Esophagus mucosa (tissue), 1 donor: ENCODE measurements at regions not wholly inside any gene's neighbourhood (a gene's known extent, or its start where the extent isn't known, plus 50 kb on each side); places are given as distances from the start of the nearest gene placed in this dataset.
"Not testable (repeated sequence)": the region's sequence is repeated elsewhere in the genome, so short reads cannot be mapped to it uniquely, and the experiment has no call there.

Experiments used
- ATAC-seq: fragments of 200-7000 bp; cut with Tn5 transposase; one replicate; pipeline ENCODE4 v1.9.1; 2020
- donor health status: DM: yes; HTN: yes; CAD: no.

GRCh38 chr12:126944684-126945083 is 1322.3 kb upstream of the TMEM132C start:
- no peak for ATAC-seq

- ATAC-seq = not testable (repeated sequence)
Observed at GRCh38 chr12:126946958-126947357, 1320.0 kb upstream of the TMEM132C start.

GRCh38 chr12:126949558-126949957 is 1317.4 kb upstream of the TMEM132C start:
- no peak for ATAC-seq

GRCh38 chr12:126950266-126950665 is 1316.7 kb upstream of the TMEM132C start:
- no peak for ATAC-seq

GRCh38 chr12:126952096-126953007 is 1314.6 kb upstream of the TMEM132C start:
- no peak for ATAC-seq

- ATAC-seq = no peak
Observed at GRCh38 chr12:126953365-126953889, 1313.5 kb upstream of the TMEM132C start.

- no peak for ATAC-seq
Observed at GRCh38 chr12:126960221-126960620, 1306.7 kb upstream of the TMEM132C start.

- no peak for ATAC-seq
Observed at GRCh38 chr12:126960709-126961108, 1306.3 kb upstream of the TMEM132C start.

GRCh38 chr12:126963825-126964224 is 1303.1 kb upstream of the TMEM132C start:
- no peak for ATAC-seq

GRCh38 chr12:126966498-126966897 is 1300.5 kb upstream of the TMEM132C start:
- no peak for ATAC-seq

GRCh38 chr12:126967152-126967551 is 1299.8 kb upstream of the TMEM132C start:
- no peak for ATAC-seq

- ATAC-seq = no peak
Observed at GRCh38 chr12:126974779-126975178, 1292.2 kb upstream of the TMEM132C start.

GRCh38 chr12:126976579-126976978 is 1290.4 kb upstream of the TMEM132C start:
- no peak for ATAC-seq

GRCh38 chr12:126979564-126979963 is 1287.4 kb upstream of the TMEM132C start:
- not testable (repeated sequence) for ATAC-seq

GRCh38 chr12:126982707-126983106 is 1284.3 kb upstream of the TMEM132C start:
- ATAC-seq = no peak

- not testable (repeated sequence) for ATAC-seq
Observed at GRCh38 chr12:126983735-126984134, 1283.2 kb upstream of the TMEM132C start.

- ATAC-seq = not testable (repeated sequence)
Observed at GRCh38 chr12:126985663-126986062, 1281.3 kb upstream of the TMEM132C start.

GRCh38 chr12:126989532-126989931 is 1277.4 kb upstream of the TMEM132C start:
- no peak for ATAC-seq

GRCh38 chr12:126993898-126994297 is 1273.1 kb upstream of the TMEM132C start:
- no peak for ATAC-seq

- ATAC-seq = no peak
Observed at GRCh38 chr12:126994599-126994998, 1272.4 kb upstream of the TMEM132C start.

- ATAC-seq = no peak
Observed at GRCh38 chr12:126998031-126998430, 1268.9 kb upstream of the TMEM132C start.

GRCh38 chr12:126998747-126999285 is 1268.2 kb upstream of the TMEM132C start:
- ATAC-seq = no peak

GRCh38 chr12:126999352-126999751 is 1267.6 kb upstream of the TMEM132C start:
- no peak for ATAC-seq

- ATAC-seq = no peak
Observed at GRCh38 chr12:127005406-127005805, 1261.6 kb upstream of the TMEM132C start.
